Immature natural killer cell (primary cell): ENCODE measurements at regions not wholly inside any gene's neighbourhood (a gene's known extent, or its start where the extent isn't known, plus 50 kb on each side); places are given as distances from the start of the nearest gene placed in this dataset.

Source experiments
- DNase-seq, 3 donors: peaks; one replicate each; pipeline ENCODE4 v3.0.0; 2022; ENCODE audit warnings: mixed read lengths in 1 of 3
- H3K27ac Mint-ChIP-seq, 6 donors: one replicate each; pipeline ENCODE4 v1.8.0; 2020; ENCODE audit warnings: mixed read lengths in 6 of 6, mild to moderate bottlenecking in 5 of 6, inconsistent platforms in 4 of 6, moderate library complexity in 3 of 6
- H3K27me3 Mint-ChIP-seq, 3 donors: one replicate each; pipeline ENCODE4 v1.8.0; 2020 to 2021; ENCODE audit warnings: low read depth in 3 of 3, mild to moderate bottlenecking in 3 of 3, mixed read lengths in 3 of 3, moderate library complexity in 3 of 3, inconsistent platforms in 1 of 3
- H3K36me3 Mint-ChIP-seq, 3 donors: one replicate each; pipeline ENCODE4 v1.8.0; 2020; ENCODE audit warnings: mixed read lengths in 3 of 3, inconsistent platforms in 2 of 3, mild to moderate bottlenecking in 2 of 3
- H3K4me1 Mint-ChIP-seq, 2 donors: one replicate each; pipeline ENCODE4 v1.8.0; 2020; ENCODE audit warnings: inconsistent platforms in 2 of 2, mild to moderate bottlenecking in 2 of 2, mixed read lengths in 2 of 2, moderate library complexity in 1 of 2
- H3K4me3 Mint-ChIP-seq, 5 donors: one replicate each; pipeline ENCODE4 v1.8.0; 2020; ENCODE audit warnings: mild to moderate bottlenecking in 5 of 5, mixed read lengths in 5 of 5, inconsistent platforms in 3 of 5, moderate library complexity in 3 of 5
- H3K9me3 Mint-ChIP-seq, 6 donors: one replicate each; pipeline ENCODE4 v1.8.0; 2020; ENCODE audit warnings: mild to moderate bottlenecking in 6 of 6, mixed read lengths in 6 of 6, inconsistent platforms in 4 of 6, moderate library complexity in 3 of 6

DNA sequence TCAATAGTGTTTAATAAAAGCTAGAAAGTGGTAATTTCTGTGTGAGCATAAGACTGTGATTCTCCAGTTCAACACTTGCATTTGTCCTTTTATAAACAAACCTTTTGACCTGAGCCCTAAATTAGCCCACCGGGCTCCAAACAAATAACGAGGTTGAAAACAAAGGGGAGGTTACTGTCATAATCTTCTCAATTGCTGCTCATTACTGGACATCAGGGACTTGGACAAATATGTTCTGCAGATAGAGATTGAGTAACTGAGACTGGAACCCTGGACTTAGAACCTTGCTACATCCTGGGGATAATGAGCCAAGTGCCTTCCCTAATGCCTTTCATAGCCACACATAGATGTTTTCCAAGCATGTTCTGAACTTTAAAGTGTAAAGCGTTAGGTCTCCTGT lies 84.2 kb upstream of the PCSK2 start:
- Mint-ChIP-seq H3K9me3 (peaks cover 0 to 10% (median 1%) of the 10 kb centered on the region in 6 donors), H3K4me1 (no peaks in the 10 kb centered on the region), H3K27ac (no peak overlapping the region), H3K27me3 (peaks cover 0 to 2% (median 0%) of the 10 kb centered on the region in 3 donors), H3K4me3 (no peak overlapping the region), H3K36me3 (no peaks in the 10 kb centered on the region)
- no peak for DNase-seq

DNA sequence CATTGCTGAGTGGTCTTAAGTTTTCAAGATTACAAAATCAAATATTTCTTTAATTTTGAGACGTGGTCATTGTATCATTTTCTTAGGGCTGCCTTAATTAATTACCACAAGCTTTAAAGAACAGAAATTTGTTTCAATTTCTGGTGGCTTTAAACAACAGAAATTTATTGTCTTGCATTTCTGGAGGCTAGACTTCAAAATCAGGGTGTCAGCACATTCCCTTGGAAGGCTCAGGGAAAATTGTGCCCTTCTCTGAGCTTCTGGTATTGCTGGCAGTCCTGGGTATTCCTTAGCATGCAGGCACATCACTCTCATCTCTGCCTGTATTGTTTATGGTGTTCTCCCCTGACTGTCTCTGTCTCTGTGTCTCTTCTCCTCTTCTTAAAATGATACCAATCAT lies 76.0 kb upstream of the PCSK2 start:
- Mint-ChIP-seq H3K36me3 (no peaks in the 10 kb centered on the region), H3K27me3 (no peaks in the 10 kb centered on the region), H3K27ac (no peak overlapping the region), H3K4me3 (no peak overlapping the region), H3K4me1 (no peaks in the 10 kb centered on the region), H3K9me3 (peaks cover 0 to 8% (median 0%) of the 10 kb centered on the region in 6 donors)
- DNase-seq: no peak

DNA sequence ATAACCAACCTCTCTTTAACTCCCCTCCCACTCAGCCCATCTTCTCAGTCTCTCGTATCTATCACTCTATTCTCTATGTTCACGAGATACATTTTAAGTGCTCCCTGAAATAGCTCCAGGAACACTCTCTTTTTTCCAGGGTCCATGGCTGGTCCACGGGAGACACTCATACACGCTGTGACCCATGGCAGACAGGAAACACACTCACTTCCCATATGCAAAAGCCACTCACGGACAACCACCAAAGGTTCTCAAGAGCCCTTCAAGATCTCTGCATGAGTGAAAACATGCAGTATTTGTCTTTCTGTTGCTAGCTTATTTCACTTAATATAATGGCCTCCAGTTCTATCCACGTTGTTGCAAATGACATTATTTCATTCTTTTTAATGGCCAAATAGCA lies 71.4 kb upstream of the PCSK2 start:
- H3K9me3 Mint-ChIP-seq: peaks cover 0 to 9% (median 3%) of the 10 kb centered on the region in 6 donors
- no peak overlapping the region for H3K27ac Mint-ChIP-seq
- no peaks in the 10 kb centered on the region for H3K27me3 Mint-ChIP-seq
- H3K4me1 Mint-ChIP-seq: no peaks in the 10 kb centered on the region
- no peak for DNase-seq
- no peaks in the 10 kb centered on the region for H3K36me3 Mint-ChIP-seq
- no peak overlapping the region for H3K4me3 Mint-ChIP-seq

DNA sequence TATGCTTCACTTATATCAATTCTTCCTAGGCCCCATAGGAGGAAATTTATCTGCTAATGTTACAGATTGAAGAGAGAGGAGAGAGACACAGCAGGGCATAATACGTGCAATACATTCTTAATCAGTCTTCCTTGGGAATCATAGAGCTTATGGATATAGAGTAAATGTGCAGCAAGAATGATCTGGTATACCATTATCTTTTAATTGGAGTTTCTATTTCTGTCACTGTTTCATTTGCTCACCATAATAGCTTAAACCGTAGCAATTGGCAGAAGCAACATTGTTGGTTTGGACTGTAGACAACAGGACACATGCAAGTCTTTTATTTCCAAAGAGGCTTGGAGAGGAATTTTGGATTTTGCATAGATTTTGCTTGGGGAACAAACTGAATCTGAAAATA lies 68.1 kb upstream of the PCSK2 start:
- Mint-ChIP-seq H3K4me1 (no peaks in the 10 kb centered on the region), H3K4me3 (no peak overlapping the region), H3K9me3 (peaks cover 0 to 6% (median 2%) of the 10 kb centered on the region in 6 donors), H3K27ac (no peak overlapping the region), H3K27me3 (peaks cover 0 to 4% (median 1%) of the 10 kb centered on the region in 3 donors), H3K36me3 (no peaks in the 10 kb centered on the region)
- no peak for DNase-seq

DNA sequence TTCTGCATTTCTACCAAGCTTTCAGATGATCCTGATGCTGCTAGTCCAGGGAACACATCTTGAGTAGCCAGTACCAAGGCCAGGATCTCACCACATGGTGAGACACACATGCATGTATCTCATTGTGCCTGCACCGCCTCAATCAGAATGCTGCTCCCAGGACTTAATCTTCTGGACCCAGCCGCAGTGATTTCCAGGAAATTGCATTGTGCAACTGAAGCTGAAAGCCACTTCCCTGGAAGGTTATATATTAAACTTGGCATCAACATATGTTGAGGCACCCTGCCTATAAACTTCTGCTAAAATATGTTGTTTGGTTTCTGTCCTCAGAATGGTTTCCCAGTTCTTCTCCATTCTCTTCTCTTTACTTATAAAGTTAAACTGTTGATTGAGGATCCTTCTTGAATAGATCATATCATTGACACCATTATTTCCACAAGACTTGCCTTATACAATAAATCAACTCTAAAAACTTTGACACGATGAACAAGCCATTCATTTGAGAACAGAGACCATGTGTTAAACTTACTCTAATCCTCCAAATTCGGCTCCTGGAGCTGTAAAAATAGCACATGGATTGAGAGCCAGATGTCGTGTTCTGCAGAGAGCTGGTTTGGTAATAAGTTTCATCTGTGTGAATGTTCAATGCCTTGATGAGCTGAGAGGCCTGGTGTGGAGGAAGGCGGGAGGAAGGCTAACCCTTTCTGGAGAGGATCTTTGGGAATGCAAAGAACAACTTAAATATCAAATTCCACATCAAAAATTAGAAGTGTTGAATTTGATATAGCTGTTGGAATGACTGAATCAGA lies 65.0 kb upstream of the PCSK2 start:
- H3K9me3 Mint-ChIP-seq: peaks cover 0 to 4% (median 2%) of the 10 kb centered on the region in 6 donors
- no peak for DNase-seq
- H3K27me3 Mint-ChIP-seq: peaks cover 0 to 4% (median 1%) of the 10 kb centered on the region in 3 donors
- H3K36me3 Mint-ChIP-seq: no peaks in the 10 kb centered on the region
- no peak overlapping the region for H3K4me3 Mint-ChIP-seq
- H3K27ac Mint-ChIP-seq: no peak overlapping the region
- no peaks in the 10 kb centered on the region for H3K4me1 Mint-ChIP-seq

DNA sequence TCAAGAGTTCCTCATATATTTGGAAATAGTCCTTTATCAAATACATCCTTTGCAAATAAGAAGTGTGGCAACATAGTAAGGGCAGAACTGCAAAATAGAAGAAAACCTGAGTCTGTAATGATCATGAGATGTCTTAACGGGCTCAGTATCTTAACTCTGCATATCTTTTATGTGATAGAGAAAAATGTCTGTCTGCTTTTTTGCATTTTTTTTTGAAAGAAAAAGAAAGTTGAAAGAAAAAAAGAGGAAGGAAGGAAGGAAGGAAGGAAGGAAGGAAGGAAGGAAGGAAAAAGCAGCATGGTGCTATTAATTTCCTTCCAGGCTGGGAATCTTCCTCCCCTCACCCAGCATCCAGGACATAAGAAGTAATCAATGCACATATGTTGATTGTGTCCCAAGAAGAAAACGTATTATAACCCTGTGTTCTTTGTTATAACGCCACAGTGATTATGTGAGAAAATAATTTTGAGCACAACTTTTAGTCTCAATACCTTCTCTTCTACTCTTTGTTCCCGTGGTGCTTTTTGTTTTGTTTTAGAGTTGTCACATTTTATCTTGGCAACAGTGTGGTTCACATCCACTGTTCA lies 58.7 kb upstream of the PCSK2 start:
- H3K9me3 Mint-ChIP-seq: peaks cover 0 to 7% (median 0%) of the 10 kb centered on the region in 6 donors
- DNase-seq: no peak
- H3K27me3 Mint-ChIP-seq: peaks cover 0 to 3% (median 2%) of the 10 kb centered on the region in 3 donors
- H3K4me3 Mint-ChIP-seq: no peak overlapping the region
- no peaks in the 10 kb centered on the region for H3K36me3 Mint-ChIP-seq
- no peaks in the 10 kb centered on the region for H3K4me1 Mint-ChIP-seq
- H3K27ac Mint-ChIP-seq: no peak overlapping the region

DNA sequence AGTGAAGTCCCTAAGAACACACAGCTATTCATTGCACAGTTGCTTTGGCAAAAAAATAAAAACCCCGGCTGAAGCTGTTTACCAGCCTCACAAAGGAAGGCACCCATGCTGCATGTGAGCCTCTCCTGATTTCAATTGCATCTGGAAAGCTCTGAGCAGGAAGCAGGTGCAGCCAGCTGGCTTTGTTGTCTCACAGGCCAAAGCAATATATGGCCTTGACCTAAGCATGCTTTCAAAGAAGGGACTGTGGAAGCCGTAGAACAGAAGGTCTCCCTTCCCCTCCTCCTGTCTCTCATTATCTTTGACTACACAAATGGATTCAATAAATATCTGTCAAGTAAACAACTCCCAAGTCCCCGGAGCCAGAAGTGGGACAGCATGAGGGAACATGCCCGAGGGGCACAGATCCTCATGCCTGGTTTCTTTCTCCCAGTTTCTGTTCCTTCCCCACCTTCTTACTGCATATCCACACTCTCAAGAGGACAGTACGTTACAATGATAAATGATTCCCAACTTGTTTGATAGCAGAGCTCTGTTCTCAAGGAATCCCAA lies 57.2 kb upstream of the PCSK2 start:
- Mint-ChIP-seq H3K27me3 (peaks cover 0 to 3% (median 0%) of the 10 kb centered on the region in 3 donors), H3K9me3 (peaks cover 0 to 7% (median 0%) of the 10 kb centered on the region in 6 donors), H3K36me3 (no peaks in the 10 kb centered on the region), H3K27ac (no peak overlapping the region), H3K4me3 (no peak overlapping the region), H3K4me1 (no peaks in the 10 kb centered on the region)
- no peak for DNase-seq

DNA sequence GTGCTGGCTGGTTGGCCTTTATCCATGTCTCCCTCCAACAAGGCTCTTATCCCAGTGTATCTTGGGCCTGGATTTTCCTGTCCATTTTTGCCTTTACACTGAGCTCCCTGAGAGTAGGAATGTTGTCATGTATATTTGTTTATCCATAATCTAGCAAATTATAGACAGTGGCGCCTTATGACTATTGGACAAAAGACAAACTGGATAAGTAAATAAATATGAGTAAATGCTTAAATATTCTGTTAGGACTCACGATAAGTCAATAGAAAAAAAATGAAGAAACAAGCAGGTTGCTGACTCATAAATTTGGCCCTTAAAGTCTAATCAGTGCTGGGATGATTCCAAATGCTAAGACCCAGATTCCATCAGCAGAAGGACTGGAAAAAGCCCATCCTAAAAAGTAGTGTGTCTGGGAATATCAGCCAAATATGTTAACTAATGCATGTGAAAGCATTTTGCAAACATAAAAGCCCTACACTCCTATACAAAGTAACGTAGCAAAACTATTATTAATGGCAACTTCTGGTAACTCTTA lies 55.0 kb upstream of the PCSK2 start:
- Mint-ChIP-seq H3K36me3 (no peaks in the 10 kb centered on the region), H3K4me3 (no peak overlapping the region), H3K4me1 (no peaks in the 10 kb centered on the region)

DNA sequence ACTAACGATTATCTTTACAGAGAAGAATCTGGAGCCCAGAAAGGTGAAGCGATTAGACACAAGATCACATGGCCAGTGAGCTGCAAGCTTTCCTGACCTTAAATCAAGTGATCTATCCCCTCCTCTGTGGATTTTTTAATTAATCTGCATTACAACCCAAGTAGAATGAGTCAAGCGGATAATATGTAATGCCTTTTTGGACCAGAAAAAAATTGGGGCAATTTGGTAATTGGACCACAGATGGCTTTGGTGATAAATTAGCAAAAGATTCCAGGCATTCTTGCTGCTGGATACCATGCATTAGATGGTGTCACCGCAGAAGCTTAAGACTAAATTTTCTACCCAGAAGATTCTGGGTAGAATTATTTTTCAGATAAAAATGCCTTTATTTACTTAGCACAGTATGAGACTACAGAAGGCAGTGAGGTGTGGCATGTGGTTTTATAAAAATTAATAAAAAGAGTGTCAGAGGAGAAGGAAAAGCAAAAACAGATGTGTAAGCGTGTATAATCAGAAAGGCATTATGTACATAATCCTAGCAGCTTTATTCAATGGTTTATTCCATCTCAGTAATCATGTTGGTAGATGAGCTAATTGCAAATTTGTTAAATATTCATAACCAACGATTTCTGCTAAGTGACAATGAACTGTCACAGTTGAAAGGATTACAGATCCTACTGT lies 53.9 kb upstream of the PCSK2 start:
- no peaks in the 10 kb centered on the region for H3K4me1 Mint-ChIP-seq
- DNase-seq: no peak
- H3K27ac Mint-ChIP-seq: no peak overlapping the region
- no peak overlapping the region for H3K4me3 Mint-ChIP-seq
- H3K27me3 Mint-ChIP-seq: peaks cover 0 to 3% (median 0%) of the 10 kb centered on the region in 3 donors
- no peaks in the 10 kb centered on the region for H3K36me3 Mint-ChIP-seq
- peaks cover 0 to 7% (median 0%) of the 10 kb centered on the region in 6 donors for H3K9me3 Mint-ChIP-seq

More for the DNA sequence above, 55.0 kb upstream of the PCSK2 start:
- DNase-seq: no peak
- peaks cover 0 to 7% (median 0%) of the 10 kb centered on the region in 6 donors for H3K9me3 Mint-ChIP-seq
- H3K27ac Mint-ChIP-seq: no peak overlapping the region
- peaks cover 0 to 3% (median 0%) of the 10 kb centered on the region in 3 donors for H3K27me3 Mint-ChIP-seq
